ENCODE measurements at regions not wholly inside any gene's neighbourhood (a gene's known extent, or its start where the extent isn't known, plus 50 kb on each side); places are given as distances from the start of the nearest gene placed in this dataset.
A peak's percentile ranks its signal among the peaks of the same experiment; 100 is the strongest.

DNA sequence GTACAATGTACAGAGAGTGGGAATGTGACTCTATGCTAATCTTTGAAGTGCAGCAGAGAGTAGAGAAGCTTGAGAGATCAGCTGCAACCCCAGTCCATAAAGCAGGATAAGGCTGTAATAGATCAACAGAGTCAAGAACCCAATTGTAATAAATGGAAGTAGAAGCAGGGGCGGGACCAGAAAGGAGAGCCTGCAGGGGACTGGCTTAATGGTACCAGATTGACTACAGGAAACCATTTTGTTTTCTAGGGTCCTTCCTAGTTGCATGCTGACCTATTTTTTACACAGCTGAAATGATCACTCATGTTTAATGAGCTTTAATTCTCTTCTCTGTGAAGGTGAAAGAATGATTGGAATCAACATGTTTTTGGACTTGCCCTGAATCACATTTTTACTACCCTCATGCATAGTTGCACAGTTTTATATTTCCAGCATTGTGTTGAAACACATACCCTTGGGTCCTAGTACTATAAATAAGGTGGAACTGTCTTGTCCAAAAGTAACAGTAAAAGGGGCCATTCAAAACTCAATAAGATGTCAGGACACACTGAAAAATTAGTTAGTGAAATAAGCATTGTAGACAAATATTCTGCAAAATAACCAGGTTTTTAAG lies 69.8 kb downstream of the GPR88 start:
- Histone ChIP-seq H3K27ac (ENCODE audit: low read depth, low read length) (no peak overlapping the region), H3K4ac (replicated peaks; ENCODE audit: insufficient read length, low read depth, low read length) (no peak overlapping the region), H3K36me3 (ENCODE audit: control insufficient read depth in 2 of 4, insufficient read depth in 4 of 4, low read length in 3 of 4) (no peaks in the 10 kb centered on the region), H3K79me2 (ENCODE audit: control insufficient read depth in 1 of 2, insufficient read depth in 2 of 2, low read length in 2 of 2) (no peaks in the 10 kb centered on the region), H3K27me3 (replicated peaks in 1 of 4; ENCODE audit: control insufficient read depth in 3 of 4, extremely low read depth in 1 of 4, insufficient read depth in 3 of 4, low read length in 3 of 4) (no peaks in the 10 kb centered on the region), H2BK120ac (replicated peaks; ENCODE audit: low read depth, low read length) (no peak overlapping the region), H4K5ac (ENCODE audit: insufficient read length, low read depth, low read length) (no peak overlapping the region), H4K20me1 (replicated peaks in 1 of 2; ENCODE audit: control insufficient read depth in 1 of 2, insufficient read depth in 2 of 2, low read length in 2 of 2) (no peaks in the 10 kb centered on the region), H3K23ac (ENCODE audit: insufficient read length) (no peak overlapping the region), H2BK12ac (ENCODE audit: low read depth, low read length) (no peak overlapping the region), H2AFZ (ENCODE audit: low read length) (peak overlapping the region; percentile 87; the same call in 1 of the 2 replicates), H2AK5ac (ENCODE audit: low read depth, low read length) (no peak overlapping the region), H3K56ac (replicated peaks; ENCODE audit: insufficient read length, low read depth, low read length) (no peak overlapping the region), H2BK15ac (ENCODE audit: low read length) (no peak overlapping the region), H3K23me2 (ENCODE audit: low read depth, low read length) (no peaks in the 10 kb centered on the region; the same call in 1 of the 2 replicates), H3K4me1 (replicated peaks in 1 of 4; ENCODE audit: control insufficient read depth in 3 of 4, insufficient read depth in 4 of 4, low read length in 3 of 4) (no peaks in the 10 kb centered on the region), H3K79me1 (ENCODE audit: low read depth, low read length) (no peaks in the 10 kb centered on the region), H2BK20ac (ENCODE audit: low read length) (no peak overlapping the region), H4K8ac (ENCODE audit: extremely low read depth, insufficient read depth, low read length) (no peak overlapping the region), H3K4me2 (ENCODE audit: insufficient read depth in 1 of 2, low read depth in 2 of 2, low read length in 2 of 2) (no peak overlapping the region), H3K9me3 (ENCODE audit: insufficient read depth in 2 of 2, low read depth in 1 of 2, low read length in 1 of 2) (peaks cover 10 to 12% of the 10 kb centered on the region in 2 experiments), H3K4me3 (ENCODE audit: extremely low read depth in 1 of 4, insufficient read depth in 2 of 4, low read depth in 3 of 4, low read length in 4 of 4) (no peak overlapping the region), H2BK5ac (ENCODE audit: low read depth, low read length) (no peak overlapping the region), H4K91ac (replicated peaks; ENCODE audit: insufficient read length, low read length) (no peak overlapping the region), H3K9ac (replicated peaks in 1 of 4; ENCODE audit: extremely low read depth in 1 of 4, low read depth in 3 of 4, low read length in 3 of 4) (no peak overlapping the region), H3K18ac (ENCODE audit: extremely low read depth, low read length) (no peak overlapping the region), H3K14ac (ENCODE audit: insufficient read length) (no peak overlapping the region)
- ChIA-PET CTCF (ENCODE audit: partially characterized antibody) (interaction anchor here (0.6 to 3.8 kb wide), 7 partner anchors 8 to 480 kb away, joined by 3 to 12 read pairs (median 3); no protein-coding TSS in a partner anchor), POLR2A (ENCODE audit: partially characterized antibody) (no interaction called here)
- FAIRE-seq (no peak), DNase-seq (ENCODE audit: low read depth in 1 of 2, low spot score in 2 of 2) (no peak)
- TF ChIP-seq, protein P1, sequence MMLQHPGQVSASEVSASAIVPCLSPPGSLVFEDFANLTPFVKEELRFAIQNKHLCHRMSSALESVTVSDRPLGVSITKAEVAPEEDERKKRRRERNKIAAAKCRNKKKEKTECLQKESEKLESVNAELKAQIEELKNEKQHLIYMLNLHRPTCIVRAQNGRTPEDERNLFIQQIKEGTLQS (IDR thresholded peaks at IDR 0.05; ENCODE audit: insufficient read depth, low read depth, low read length) = no peak
- TF ChIP-seq SP2 (IDR thresholded peaks at IDR 0.05; ENCODE audit: low read length) = no peak
- no peak for TF ChIP-seq EGR1 (IDR thresholded peaks at IDR 0.05; ENCODE audit: borderline replicate concordance, low read depth, low read length)
- no peak for TF ChIP-seq JUN (IDR thresholded peaks at IDR 0.05; ENCODE audit: low read depth, low read length)
- TF ChIP-seq SUZ12 (IDR thresholded peaks at IDR 0.05; ENCODE audit: low read length) = no peak
- TF ChIP-seq KDM4A (IDR thresholded peaks at IDR 0.05; ENCODE audit: low read depth, low read length, severe bottlenecking) = no peak
- TF ChIP-seq TBP (IDR thresholded peaks at IDR 0.05; ENCODE audit: low read depth, low read length) = no peak
- no peak for TF ChIP-seq CREB1 (IDR thresholded peaks at IDR 0.05)
- TF ChIP-seq CHD2 (IDR thresholded peaks at IDR 0.05; ENCODE audit: low read length) = no peak
- TF ChIP-seq, protein P2, sequence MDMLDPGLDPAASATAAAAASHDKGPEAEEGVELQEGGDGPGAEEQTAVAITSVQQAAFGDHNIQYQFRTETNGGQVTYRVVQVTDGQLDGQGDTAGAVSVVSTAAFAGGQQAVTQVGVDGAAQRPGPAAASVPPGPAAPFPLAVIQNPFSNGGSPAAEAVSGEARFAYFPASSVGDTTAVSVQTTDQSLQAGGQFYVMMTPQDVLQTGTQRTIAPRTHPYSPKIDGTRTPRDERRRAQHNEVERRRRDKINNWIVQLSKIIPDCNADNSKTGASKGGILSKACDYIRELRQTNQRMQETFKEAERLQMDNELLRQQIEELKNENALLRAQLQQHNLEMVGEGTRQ (IDR thresholded peaks at IDR 0.05; ENCODE audit: low read length) = no peak
- no peak for TF ChIP-seq JUND (IDR thresholded peaks at IDR 0.05; ENCODE audit: low read length)
- WGBS, 2 experiments (ENCODE audit: extremely low coverage in 1 of 2, insufficient coverage in 1 of 2, insufficient read length in 1 of 2, insufficient replicate concordance in 2 of 2, low coverage in 1 of 2, low lambda C conversion rate in 2 of 2, missing lambda C conversion rate in 1 of 2) = 84% methylated on average over 1 of the region's 1 CpG; no CpG with 5 or more reads in 1 of the 2 experiments

All from H1 (cell line).